ENCODE measurements at regions not wholly inside any gene's neighbourhood (a gene's known extent, or its start where the extent isn't known, plus 50 kb on each side); places are given as distances from the start of the nearest gene placed in this dataset.
"Not testable (repeated sequence)": the region's sequence is repeated elsewhere in the genome, so short reads cannot be mapped to it uniquely, and the experiment has no call there.

DNA sequence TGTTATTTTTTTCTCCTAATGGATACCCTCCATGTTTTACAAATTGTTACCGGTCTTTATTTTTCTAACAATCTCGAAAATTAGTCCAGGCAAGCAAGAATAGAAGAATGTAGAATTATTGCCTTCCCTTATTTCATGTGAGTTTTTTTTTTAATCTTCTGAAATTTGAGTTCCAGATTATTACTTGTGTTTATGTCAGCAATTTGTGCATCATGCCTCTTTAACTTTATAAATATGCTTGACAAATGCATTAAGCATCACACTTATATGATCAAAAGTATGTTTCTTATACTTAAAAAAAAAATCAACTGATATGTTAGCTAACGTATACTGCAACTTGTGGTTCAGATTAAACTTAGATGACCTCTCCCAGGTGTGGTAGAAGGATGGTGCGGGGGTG, 242.7 kb upstream of the VSTM2A start:
- no peak for DNase-seq (ENCODE audit: low read depth)
- TF ChIP-seq, protein P1, sequence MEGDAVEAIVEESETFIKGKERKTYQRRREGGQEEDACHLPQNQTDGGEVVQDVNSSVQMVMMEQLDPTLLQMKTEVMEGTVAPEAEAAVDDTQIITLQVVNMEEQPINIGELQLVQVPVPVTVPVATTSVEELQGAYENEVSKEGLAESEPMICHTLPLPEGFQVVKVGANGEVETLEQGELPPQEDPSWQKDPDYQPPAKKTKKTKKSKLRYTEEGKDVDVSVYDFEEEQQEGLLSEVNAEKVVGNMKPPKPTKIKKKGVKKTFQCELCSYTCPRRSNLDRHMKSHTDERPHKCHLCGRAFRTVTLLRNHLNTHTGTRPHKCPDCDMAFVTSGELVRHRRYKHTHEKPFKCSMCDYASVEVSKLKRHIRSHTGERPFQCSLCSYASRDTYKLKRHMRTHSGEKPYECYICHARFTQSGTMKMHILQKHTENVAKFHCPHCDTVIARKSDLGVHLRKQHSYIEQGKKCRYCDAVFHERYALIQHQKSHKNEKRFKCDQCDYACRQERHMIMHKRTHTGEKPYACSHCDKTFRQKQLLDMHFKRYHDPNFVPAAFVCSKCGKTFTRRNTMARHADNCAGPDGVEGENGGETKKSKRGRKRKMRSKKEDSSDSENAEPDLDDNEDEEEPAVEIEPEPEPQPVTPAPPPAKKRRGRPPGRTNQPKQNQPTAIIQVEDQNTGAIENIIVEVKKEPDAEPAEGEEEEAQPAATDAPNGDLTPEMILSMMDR (conservative IDR thresholded peaks at IDR 0.05; ENCODE audit: low read depth, low read length) = no peak
- no peak overlapping the region for H3K4me3 ChIP-seq (ENCODE audit: low read length)

DNA sequence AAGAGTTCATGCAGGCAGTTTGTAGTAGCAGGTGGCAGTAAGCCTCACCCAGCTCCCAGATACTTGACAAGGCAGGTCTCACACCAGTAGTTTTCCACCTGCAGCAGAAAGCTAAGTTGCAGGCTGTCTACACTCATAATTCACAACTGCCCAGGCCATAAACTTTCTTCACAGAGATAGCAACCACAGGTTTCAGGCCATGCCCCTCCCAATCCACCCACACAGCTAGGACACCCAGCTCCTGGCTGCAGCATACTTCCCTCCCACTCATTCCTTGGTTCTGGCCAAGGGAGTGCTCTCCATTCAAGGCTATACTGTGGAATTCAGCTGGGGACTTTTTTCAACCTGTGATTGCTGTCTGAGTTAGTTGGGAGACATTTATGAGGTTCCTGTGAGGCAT, 226.2 kb upstream of the VSTM2A start:
- H3K4me3 ChIP-seq (ENCODE audit: low read length); DNase-seq (ENCODE audit: low read depth): not testable (repeated sequence)

- TF ChIP-seq, protein P1 (conservative IDR thresholded peaks at IDR 0.05; ENCODE audit: low read depth, low read length) = no peak
- DNase-seq (ENCODE audit: low read depth) = no peak
- H3K4me3 ChIP-seq (ENCODE audit: low read length) = no peak overlapping the region
These were observed 215.5 kb upstream of the VSTM2A start for GRCh38 chr7:54326592-54327167.

GRCh38 chr7:54330216-54330800, 211.9 kb upstream of the VSTM2A start:
- H3K4me3 ChIP-seq (ENCODE audit: low read length) = no peak overlapping the region
- TF ChIP-seq, protein P1 (conservative IDR thresholded peaks at IDR 0.05; ENCODE audit: low read depth, low read length) = no peak
- DNase-seq (ENCODE audit: low read depth) = no peak

- TF ChIP-seq, protein P1 (conservative IDR thresholded peaks at IDR 0.05; ENCODE audit: low read depth, low read length) = no peak
- DNase-seq (ENCODE audit: low read depth) = no peak
- no peak overlapping the region for H3K4me3 ChIP-seq (ENCODE audit: low read length)
These were observed 210.9 kb upstream of the VSTM2A start for GRCh38 chr7:54331311-54331710.

DNA sequence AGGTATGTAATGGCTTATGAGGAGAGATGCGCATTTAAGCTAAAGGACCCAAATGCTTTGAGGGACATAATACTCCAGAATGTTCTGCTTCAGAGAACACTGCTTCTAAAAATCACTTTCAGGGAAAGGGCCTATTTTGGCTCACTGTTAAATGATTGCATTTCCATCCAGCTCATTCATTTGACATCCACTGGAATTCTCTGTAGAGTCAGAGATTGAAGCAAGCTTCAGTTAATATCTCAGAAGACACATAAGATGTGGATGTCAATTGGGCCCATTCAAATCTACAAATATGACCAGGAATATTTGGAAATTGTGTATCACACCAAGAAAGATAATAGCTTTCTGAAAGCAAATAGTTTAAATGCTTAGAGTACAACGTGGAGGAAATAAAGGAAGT, 209.9 kb upstream of the VSTM2A start:
- TF ChIP-seq, protein P1 (conservative IDR thresholded peaks at IDR 0.05; ENCODE audit: low read depth, low read length) = no peak
- DNase-seq (ENCODE audit: low read depth) = no peak
- H3K4me3 ChIP-seq (ENCODE audit: low read length) = no peak overlapping the region

GRCh38 chr7:54333952-54334351, 208.2 kb upstream of the VSTM2A start:
- no peak for DNase-seq (ENCODE audit: low read depth)
- H3K4me3 ChIP-seq (ENCODE audit: low read length) = no peak overlapping the region
- TF ChIP-seq, protein P1 (conservative IDR thresholded peaks at IDR 0.05; ENCODE audit: low read depth, low read length) = no peak

Data from retinal pigment epithelial cell (primary cell).